Coronary artery (tissue), 2 donors: ENCODE measurements at regions not wholly inside any gene's neighbourhood (a gene's known extent, or its start where the extent isn't known, plus 50 kb on each side); places are given as distances from the start of the nearest gene placed in this dataset.

Experiments used
- DNase-seq: peaks from one replicate; pipeline ENCODE4 v3.0.0-alpha.2; 2017; ENCODE audit warnings: low spot score
- H3K27ac ChIP-seq, 2 donors: fragments of 200-600 bp; sonication (generic); one replicate each; pipeline ENCODE4 v1.5.1; 2016 to 2019
- H3K4me3 ChIP-seq: fragments of 200-600 bp; sonication (generic); 2 replicates; pipeline ENCODE4 v1.5.1; 2016; ENCODE audit warnings: mild to moderate bottlenecking, moderate library complexity
- CTCF ChIP-seq: fragments of 200-600 bp; sonication (generic); IDR thresholded peaks from one replicate; pipeline ENCODE4 v1.5.1; 2019; ENCODE audit warnings: antibody characterized with exemption

GRCh38 chr3:18024715-18025114 is 282.3 kb upstream of the TBC1D5 start:
- Histone ChIP-seq H3K27ac (no peak overlapping the region), H3K4me3 (no peak overlapping the region)

GRCh38 chr3:18019161-18019495 is 276.7 kb upstream of the TBC1D5 start:
- H3K27ac ChIP-seq, result no peak overlapping the region
- no peak overlapping the region for H3K4me3 ChIP-seq
- no peak for DNase-seq
- no peak for TF ChIP-seq CTCF

More at GRCh38 chr3:18024715-18025114, 282.3 kb upstream of the TBC1D5 start:
- TF ChIP-seq CTCF, result no peak
- no peak for DNase-seq

- TF ChIP-seq CTCF, result no peak
- no peak overlapping the region for H3K27ac ChIP-seq
- H3K4me3 ChIP-seq, result no peak overlapping the region
These were observed 276.2 kb upstream of the TBC1D5 start for GRCh38 chr3:18018491-18019160.

GRCh38 chr3:18016366-18016765 is 273.9 kb upstream of the TBC1D5 start:
- TF ChIP-seq CTCF, result no peak
- Histone ChIP-seq H3K27ac (no peak overlapping the region), H3K4me3 (no peak overlapping the region)
- DNase-seq, result no peak

More at GRCh38 chr3:18018491-18019160, 276.2 kb upstream of the TBC1D5 start:
- no peak for DNase-seq

DNA sequence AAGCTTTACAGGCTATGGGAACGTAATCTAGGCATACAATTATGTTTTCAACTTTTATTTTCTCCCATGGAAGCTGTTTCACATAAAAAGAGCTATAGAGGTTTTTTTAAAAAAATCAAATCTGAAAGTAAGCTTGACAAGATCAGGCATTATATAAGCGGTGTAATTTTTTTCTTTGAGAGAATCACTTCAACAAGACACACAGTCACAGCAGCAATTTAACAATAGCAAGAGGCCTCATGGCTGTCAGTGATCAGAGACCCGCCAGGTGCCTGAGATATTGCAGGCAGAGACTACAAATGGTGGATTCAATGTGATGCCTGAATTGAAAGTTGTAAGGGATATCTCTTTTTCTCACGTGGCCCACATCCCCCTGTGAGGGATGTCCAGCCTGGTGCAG is 270.5 kb upstream of the TBC1D5 start:
- no peak overlapping the region for H3K4me3 ChIP-seq
- TF ChIP-seq CTCF, result no peak
- H3K27ac ChIP-seq, result no peak overlapping the region
- no peak for DNase-seq

DNA sequence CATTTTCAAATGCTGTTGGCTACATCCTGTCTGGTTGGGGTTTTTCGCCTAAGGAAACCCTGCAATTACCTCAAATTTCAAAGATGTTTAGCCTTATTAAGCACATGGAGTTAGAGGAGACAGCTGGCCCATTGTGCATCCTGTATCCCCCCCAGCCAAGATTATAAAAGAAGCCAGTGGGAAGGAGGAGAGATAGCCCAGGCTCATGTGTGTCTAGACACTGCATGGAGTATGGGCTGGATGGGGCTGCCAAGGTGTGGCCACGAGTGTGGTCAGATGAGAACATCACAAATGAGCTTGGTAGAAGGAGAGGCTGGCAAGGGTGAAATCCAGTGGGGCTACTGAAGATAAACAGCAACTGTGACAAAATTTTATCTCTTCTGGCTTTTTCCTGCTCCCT is 270.0 kb upstream of the TBC1D5 start:
- Histone ChIP-seq H3K4me3 (no peak overlapping the region), H3K27ac (no peak overlapping the region)
- DNase-seq, result no peak
- no peak for TF ChIP-seq CTCF

DNA sequence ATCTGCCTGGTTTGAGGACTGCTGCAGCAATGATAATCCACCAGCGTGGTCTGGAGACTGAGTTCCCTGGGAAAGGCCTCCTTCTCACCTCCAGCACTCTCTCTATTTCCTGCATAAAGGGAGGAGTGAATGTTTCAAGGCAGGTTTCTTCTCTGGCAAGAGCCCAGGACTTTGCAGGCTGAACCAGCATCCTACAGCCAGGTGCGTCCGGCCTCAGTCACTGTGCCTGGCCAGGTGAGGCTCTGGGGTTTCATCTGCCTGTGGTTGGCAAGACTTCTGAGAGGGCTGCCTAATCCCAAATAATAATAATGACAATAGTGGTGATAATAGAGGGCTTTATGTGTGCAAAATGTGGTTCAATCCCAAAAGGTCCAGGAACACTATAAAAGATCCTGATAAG is 269.0 kb upstream of the TBC1D5 start:
- DNase-seq, result no peak
- Histone ChIP-seq H3K27ac (no peak overlapping the region), H3K4me3 (no peak overlapping the region)
- TF ChIP-seq CTCF, result no peak
